ENCODE measurements at regions not wholly inside any gene's neighbourhood (a gene's known extent, or its start where the extent isn't known, plus 50 kb on each side); places are given as distances from the start of the nearest gene placed in this dataset.

DNA sequence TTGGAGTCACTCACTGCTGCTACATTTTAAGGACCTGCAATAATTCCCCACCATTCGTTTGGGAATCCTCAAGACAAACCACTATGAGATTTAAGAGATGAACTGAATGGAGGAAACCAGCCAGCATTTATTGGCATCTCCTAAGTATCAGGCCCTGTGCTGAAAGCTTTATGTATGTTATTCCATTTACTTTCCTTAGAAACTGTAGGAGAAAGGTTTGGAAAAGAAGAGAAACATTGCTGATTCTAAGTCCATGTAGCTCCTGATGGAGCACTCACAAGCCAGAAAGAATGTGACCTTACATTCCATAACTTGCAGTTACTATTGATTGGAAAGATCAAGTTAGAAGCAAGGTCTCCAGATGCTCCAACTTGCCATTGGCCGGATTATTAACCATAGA, 267.4 kb downstream of the GAS1 start:
- TF ChIP-seq, protein P1, sequence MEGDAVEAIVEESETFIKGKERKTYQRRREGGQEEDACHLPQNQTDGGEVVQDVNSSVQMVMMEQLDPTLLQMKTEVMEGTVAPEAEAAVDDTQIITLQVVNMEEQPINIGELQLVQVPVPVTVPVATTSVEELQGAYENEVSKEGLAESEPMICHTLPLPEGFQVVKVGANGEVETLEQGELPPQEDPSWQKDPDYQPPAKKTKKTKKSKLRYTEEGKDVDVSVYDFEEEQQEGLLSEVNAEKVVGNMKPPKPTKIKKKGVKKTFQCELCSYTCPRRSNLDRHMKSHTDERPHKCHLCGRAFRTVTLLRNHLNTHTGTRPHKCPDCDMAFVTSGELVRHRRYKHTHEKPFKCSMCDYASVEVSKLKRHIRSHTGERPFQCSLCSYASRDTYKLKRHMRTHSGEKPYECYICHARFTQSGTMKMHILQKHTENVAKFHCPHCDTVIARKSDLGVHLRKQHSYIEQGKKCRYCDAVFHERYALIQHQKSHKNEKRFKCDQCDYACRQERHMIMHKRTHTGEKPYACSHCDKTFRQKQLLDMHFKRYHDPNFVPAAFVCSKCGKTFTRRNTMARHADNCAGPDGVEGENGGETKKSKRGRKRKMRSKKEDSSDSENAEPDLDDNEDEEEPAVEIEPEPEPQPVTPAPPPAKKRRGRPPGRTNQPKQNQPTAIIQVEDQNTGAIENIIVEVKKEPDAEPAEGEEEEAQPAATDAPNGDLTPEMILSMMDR (IDR thresholded peaks at IDR 0.05; ENCODE audit: low read depth, low read length) = no peak
- no peak overlapping the region for H3K4me3 ChIP-seq (ENCODE audit: low read depth, low read length)

- H3K4me3 ChIP-seq (ENCODE audit: low read depth, low read length) = no peak overlapping the region
- TF ChIP-seq, protein P1 (IDR thresholded peaks at IDR 0.05; ENCODE audit: low read depth, low read length) = no peak
Observed at GRCh38 chr9:86676396-86676795, 270.9 kb downstream of the GAS1 start.

GRCh38 chr9:86675805-86676204, 271.5 kb downstream of the GAS1 start:
- TF ChIP-seq, protein P1 (IDR thresholded peaks at IDR 0.05; ENCODE audit: low read depth, low read length) = no peak
- no peak overlapping the region for H3K4me3 ChIP-seq (ENCODE audit: low read depth, low read length)

DNA sequence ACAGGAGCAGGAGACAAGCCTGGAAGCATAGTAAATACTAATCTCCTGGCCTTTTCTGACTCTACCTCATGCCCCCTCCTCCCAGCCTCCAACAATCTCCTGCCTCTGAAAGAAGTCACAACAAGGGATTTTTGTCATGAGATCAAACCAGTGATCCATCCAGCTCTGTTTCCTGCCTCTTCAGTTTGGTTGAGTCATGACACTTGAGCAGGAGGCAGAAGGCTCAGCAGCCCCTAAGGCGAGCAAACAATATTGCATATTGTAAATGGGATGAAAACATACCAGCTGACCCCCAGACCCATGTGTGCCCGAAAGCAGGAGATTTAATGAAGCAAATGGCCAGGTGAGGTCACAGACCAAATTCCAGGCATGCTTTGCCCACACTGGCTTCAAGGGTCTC, 272.8 kb downstream of the GAS1 start:
- TF ChIP-seq, protein P1 (IDR thresholded peaks at IDR 0.05; ENCODE audit: low read depth, low read length) = no peak
- H3K4me3 ChIP-seq (ENCODE audit: low read depth, low read length) = no peak overlapping the region

DNA sequence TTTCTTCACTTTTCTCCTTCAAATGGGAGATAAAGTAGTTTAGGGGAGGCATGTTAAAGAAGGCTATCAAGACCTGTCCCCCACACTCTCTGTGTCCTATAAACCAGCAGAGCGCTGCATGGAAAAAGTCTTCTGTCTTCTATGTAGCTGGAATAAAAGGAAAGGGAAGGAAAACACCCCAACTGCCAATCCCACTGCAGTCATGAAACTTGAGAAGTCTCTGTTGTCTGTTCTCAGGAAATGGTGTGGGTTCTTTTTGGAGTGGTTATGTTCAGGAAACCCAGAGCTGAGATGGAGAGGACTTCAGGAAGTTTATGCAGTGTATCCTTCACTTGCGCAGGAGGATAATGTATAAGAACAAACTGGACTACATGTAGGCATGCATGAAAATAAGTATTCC, 274.3 kb downstream of the GAS1 start:
- TF ChIP-seq, protein P1 (IDR thresholded peaks at IDR 0.05; ENCODE audit: low read depth, low read length) = no peak
- H3K4me3 ChIP-seq (ENCODE audit: low read depth, low read length) = no peak overlapping the region

GRCh38 chr9:86672301-86672700, 275.0 kb downstream of the GAS1 start:
- H3K4me3 ChIP-seq (ENCODE audit: low read depth, low read length) = no peak overlapping the region
- TF ChIP-seq, protein P1 (IDR thresholded peaks at IDR 0.05; ENCODE audit: low read depth, low read length) = no peak

DNA sequence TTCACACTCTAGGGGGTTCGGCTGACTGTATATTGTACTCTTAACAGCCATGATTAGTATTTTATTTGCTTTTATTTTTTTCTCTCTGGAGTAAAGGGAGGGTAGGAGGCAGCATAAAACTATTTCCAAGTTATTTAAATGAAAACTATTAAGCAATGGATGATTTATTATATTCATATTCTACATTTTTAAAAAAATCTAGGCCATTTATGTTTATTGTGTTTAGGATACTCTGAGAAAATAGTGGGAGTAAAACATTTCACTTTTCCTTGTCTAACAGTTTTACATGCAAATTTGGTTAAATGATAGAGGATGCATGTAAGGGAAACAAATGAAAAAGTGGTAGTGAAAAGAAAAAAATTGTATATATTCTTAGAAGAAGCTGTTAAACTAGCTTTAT, 276.3 kb downstream of the GAS1 start:
- TF ChIP-seq, protein P1 (IDR thresholded peaks at IDR 0.05; ENCODE audit: low read depth, low read length) = no peak
- no peak overlapping the region for H3K4me3 ChIP-seq (ENCODE audit: low read depth, low read length)

Measured in WI38 (cell line).